ENCODE measurements at regions not wholly inside any gene's neighbourhood (a gene's known extent, or its start where the extent isn't known, plus 50 kb on each side); places are given as distances from the start of the nearest gene placed in this dataset.
"Not testable (repeated sequence)": the region's sequence is repeated elsewhere in the genome, so short reads cannot be mapped to it uniquely, and the experiment has no call there.

- CTCF ChIA-PET: no interaction called here
- ATAC-seq: no peak
Observed at GRCh38 chr2:144011553-144011952, 508.4 kb downstream of the ZEB2 start.

GRCh38 chr2:144011098-144011497 is 508.8 kb downstream of the ZEB2 start:
- ChIA-PET POLR2A (no interaction called here), CTCF (no interaction called here)
- ATAC-seq (no peak), DNase-seq (no peak)
- no peaks in the 10 kb centered on the region for H3K36me3 Mint-ChIP-seq (ENCODE audit: low read depth)
- no peak overlapping the region for H3K4me3 Mint-ChIP-seq
- H3K4me1 Mint-ChIP-seq (ENCODE audit: low read depth): no peaks in the 10 kb centered on the region
- no peak overlapping the region for H3K27ac Mint-ChIP-seq
- H3K9me3 Mint-ChIP-seq (ENCODE audit: insufficient read depth): no peaks in the 10 kb centered on the region
- H3K27me3 Mint-ChIP-seq (ENCODE audit: low read depth): no peaks in the 10 kb centered on the region

More at GRCh38 chr2:144011553-144011952, 508.4 kb downstream of the ZEB2 start:
- no peaks in the 10 kb centered on the region for H3K9me3 Mint-ChIP-seq (ENCODE audit: insufficient read depth)
- H3K27ac Mint-ChIP-seq: no peak overlapping the region
- no peaks in the 10 kb centered on the region for H3K27me3 Mint-ChIP-seq (ENCODE audit: low read depth)
- POLR2A ChIA-PET: no interaction called here
- H3K4me1 Mint-ChIP-seq (ENCODE audit: low read depth): no peaks in the 10 kb centered on the region
- H3K36me3 Mint-ChIP-seq (ENCODE audit: low read depth): no peaks in the 10 kb centered on the region
- DNase-seq: no peak
- H3K4me3 Mint-ChIP-seq: no peak overlapping the region

- ChIA-PET POLR2A (interaction anchor here (0.6 kb wide), 1 partner anchor 18 kb away, joined by 3 read pairs; no protein-coding TSS in a partner anchor), CTCF (no interaction called here)
- Mint-ChIP-seq H3K27ac (no peak overlapping the region), H3K36me3 (ENCODE audit: low read depth) (no peaks in the 10 kb centered on the region), H3K4me3 (no peak overlapping the region), H3K4me1 (ENCODE audit: low read depth) (no peaks in the 10 kb centered on the region), H3K27me3 (ENCODE audit: low read depth) (no peaks in the 10 kb centered on the region), H3K9me3 (ENCODE audit: insufficient read depth) (no peaks in the 10 kb centered on the region)
- DNase-seq (no peak), ATAC-seq (no peak)
Observed at GRCh38 chr2:144010096-144010836, 509.7 kb downstream of the ZEB2 start.

GRCh38 chr2:144006139-144006538 is 513.8 kb downstream of the ZEB2 start:
- H3K4me1 Mint-ChIP-seq (ENCODE audit: low read depth): no peaks in the 10 kb centered on the region
- no peaks in the 10 kb centered on the region for H3K9me3 Mint-ChIP-seq (ENCODE audit: insufficient read depth)
- no peak overlapping the region for H3K4me3 Mint-ChIP-seq
- no peaks in the 10 kb centered on the region for H3K27me3 Mint-ChIP-seq (ENCODE audit: low read depth)
- no peaks in the 10 kb centered on the region for H3K36me3 Mint-ChIP-seq (ENCODE audit: low read depth)
- no peak overlapping the region for H3K27ac Mint-ChIP-seq
- POLR2A ChIA-PET: no interaction called here
- ATAC-seq (no peak), DNase-seq (no peak)
- CTCF ChIA-PET: no interaction called here

- Mint-ChIP-seq H3K9me3 (ENCODE audit: insufficient read depth) (no peaks in the 10 kb centered on the region), H3K4me3 (no peak overlapping the region), H3K27ac (no peak overlapping the region), H3K36me3 (ENCODE audit: low read depth) (no peaks in the 10 kb centered on the region), H3K4me1 (ENCODE audit: low read depth) (no peaks in the 10 kb centered on the region), H3K27me3 (ENCODE audit: low read depth) (no peaks in the 10 kb centered on the region)
- ChIA-PET POLR2A (no interaction called here), CTCF (no interaction called here)
- no peak for DNase-seq
- no peak for ATAC-seq
Observed at GRCh38 chr2:144004742-144005141, 515.2 kb downstream of the ZEB2 start.

- Mint-ChIP-seq H3K4me3 (no peak overlapping the region), H3K27ac (no peak overlapping the region)
- POLR2A ChIA-PET: no interaction called here
Observed at GRCh38 chr2:144003460-144004075, 516.4 kb downstream of the ZEB2 start.

GRCh38 chr2:143996974-143997373 is 522.9 kb downstream of the ZEB2 start:
- H3K9me3 Mint-ChIP-seq (ENCODE audit: insufficient read depth): no peaks in the 10 kb centered on the region
- no peak for DNase-seq
- H3K4me1 Mint-ChIP-seq (ENCODE audit: low read depth): no peaks in the 10 kb centered on the region
- ATAC-seq: no peak
- H3K4me3 Mint-ChIP-seq: no peak overlapping the region
- H3K27ac Mint-ChIP-seq: no peak overlapping the region
- H3K27me3 Mint-ChIP-seq (ENCODE audit: low read depth): no peaks in the 10 kb centered on the region
- no peaks in the 10 kb centered on the region for H3K36me3 Mint-ChIP-seq (ENCODE audit: low read depth)
- CTCF ChIA-PET: interaction anchor here (1.0 kb wide), 1 partner anchor 12 kb away, joined by 3 read pairs; no protein-coding TSS in a partner anchor
- POLR2A ChIA-PET: no interaction called here

More at GRCh38 chr2:144003460-144004075, 516.4 kb downstream of the ZEB2 start:
- no peaks in the 10 kb centered on the region for H3K36me3 Mint-ChIP-seq (ENCODE audit: low read depth)
- CTCF ChIA-PET: interaction anchor here (1.0 kb wide), 1 partner anchor 10 kb away, joined by 3 read pairs; no protein-coding TSS in a partner anchor
- ATAC-seq: no peak
- no peaks in the 10 kb centered on the region for H3K9me3 Mint-ChIP-seq (ENCODE audit: insufficient read depth)
- no peaks in the 10 kb centered on the region for H3K4me1 Mint-ChIP-seq (ENCODE audit: low read depth)
- no peaks in the 10 kb centered on the region for H3K27me3 Mint-ChIP-seq (ENCODE audit: low read depth)
- no peak for DNase-seq

- no peak for ATAC-seq
- POLR2A ChIA-PET: no interaction called here
- Mint-ChIP-seq H3K4me3 (no peak overlapping the region), H3K36me3 (ENCODE audit: low read depth) (peaks cover 2% of the 10 kb centered on the region), H3K27ac (no peak overlapping the region), H3K4me1 (ENCODE audit: low read depth) (no peaks in the 10 kb centered on the region), H3K27me3 (ENCODE audit: low read depth) (no peaks in the 10 kb centered on the region), H3K9me3 (ENCODE audit: insufficient read depth) (peaks cover 8% of the 10 kb centered on the region)
- CTCF ChIA-PET: no interaction called here
- DNase-seq: no peak
Observed at GRCh38 chr2:143994961-143995360, 525.0 kb downstream of the ZEB2 start.

- not testable (repeated sequence) for H3K27ac Mint-ChIP-seq
Observed at GRCh38 chr2:143991596-143991995, 528.3 kb downstream of the ZEB2 start.

GRCh38 chr2:143988082-143988481 is 531.8 kb downstream of the ZEB2 start:
- DNase-seq (no peak), ATAC-seq (no peak)
- H3K27me3 Mint-ChIP-seq (ENCODE audit: low read depth): no peaks in the 10 kb centered on the region
- ChIA-PET POLR2A (no interaction called here), CTCF (no interaction called here)
- H3K4me3 Mint-ChIP-seq: no peak overlapping the region
- peaks cover 8% of the 10 kb centered on the region for H3K9me3 Mint-ChIP-seq (ENCODE audit: insufficient read depth)
- peaks cover 2% of the 10 kb centered on the region for H3K36me3 Mint-ChIP-seq (ENCODE audit: low read depth)
- H3K27ac Mint-ChIP-seq: no peak overlapping the region
- H3K4me1 Mint-ChIP-seq (ENCODE audit: low read depth): no peaks in the 10 kb centered on the region

More at GRCh38 chr2:143991596-143991995, 528.3 kb downstream of the ZEB2 start:
- POLR2A ChIA-PET: interaction anchor here (0.7 kb wide), 1 partner anchor 18 kb away, joined by 3 read pairs; no protein-coding TSS in a partner anchor
- ATAC-seq; H3K9me3 Mint-ChIP-seq (ENCODE audit: insufficient read depth); CTCF ChIA-PET; H3K36me3 Mint-ChIP-seq (ENCODE audit: low read depth); H3K4me1 Mint-ChIP-seq (ENCODE audit: low read depth); H3K4me3 Mint-ChIP-seq; H3K27me3 Mint-ChIP-seq (ENCODE audit: low read depth); DNase-seq: not testable (repeated sequence)

GRCh38 chr2:143981428-143981827 is 538.5 kb downstream of the ZEB2 start:
- H3K27ac Mint-ChIP-seq: no peak overlapping the region
- ChIA-PET POLR2A (no interaction called here), CTCF (no interaction called here)
- H3K9me3 Mint-ChIP-seq (ENCODE audit: insufficient read depth): no peaks in the 10 kb centered on the region
- no peak overlapping the region for H3K4me3 Mint-ChIP-seq
- no peaks in the 10 kb centered on the region for H3K4me1 Mint-ChIP-seq (ENCODE audit: low read depth)
- DNase-seq (no peak), ATAC-seq (no peak)
- H3K27me3 Mint-ChIP-seq (ENCODE audit: low read depth): no peaks in the 10 kb centered on the region
- no peaks in the 10 kb centered on the region for H3K36me3 Mint-ChIP-seq (ENCODE audit: low read depth)

- Mint-ChIP-seq H3K36me3 (ENCODE audit: low read depth) (no peaks in the 10 kb centered on the region), H3K4me1 (ENCODE audit: low read depth) (no peaks in the 10 kb centered on the region), H3K27ac (no peak overlapping the region), H3K9me3 (ENCODE audit: insufficient read depth) (no peaks in the 10 kb centered on the region), H3K4me3 (no peak overlapping the region), H3K27me3 (ENCODE audit: low read depth) (no peaks in the 10 kb centered on the region)
- ATAC-seq (no peak), DNase-seq (no peak)
- ChIA-PET POLR2A (no interaction called here), CTCF (no interaction called here)
Observed at GRCh38 chr2:143977356-143977755, 542.6 kb downstream of the ZEB2 start.
